Right hindlimb (tissue), 1 donor: ENCODE measurements at regions not wholly inside any gene's neighbourhood (a gene's known extent, or its start where the extent isn't known, plus 50 kb on each side); places are given as distances from the start of the nearest gene placed in this dataset.
"Not testable (repeated sequence)": the region's sequence is repeated elsewhere in the genome, so short reads cannot be mapped to it uniquely, and the experiment has no call there.

Experiments
- DNase-seq: peaks from one replicate; pipeline ENCODE4 v3.0.0-alpha.2; 2018

DNA sequence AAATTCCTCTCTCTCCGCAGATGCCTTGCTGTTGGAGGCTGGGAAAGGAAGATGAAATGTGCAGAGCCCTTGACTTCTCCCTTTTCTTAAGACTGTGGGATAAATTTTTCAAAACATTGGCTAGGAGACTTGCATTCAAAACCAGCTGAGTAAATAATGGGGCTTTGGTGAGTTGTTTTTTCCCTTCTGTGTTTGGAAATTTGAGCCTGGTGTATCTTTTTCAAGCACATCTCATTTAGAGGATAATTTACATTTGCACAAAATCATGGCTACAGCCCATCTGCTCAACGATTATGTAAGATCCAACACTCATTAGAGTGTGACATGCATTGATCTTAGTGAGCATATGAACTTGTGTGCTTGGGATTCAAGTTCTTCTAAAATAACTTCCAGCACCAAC is 112.1 kb upstream of the ATP8B1 start:
- no peak for DNase-seq

GRCh38 chr18:57913686-57914085 is 110.6 kb upstream of the ATP8B1 start:
- DNase-seq, result no peak

DNA sequence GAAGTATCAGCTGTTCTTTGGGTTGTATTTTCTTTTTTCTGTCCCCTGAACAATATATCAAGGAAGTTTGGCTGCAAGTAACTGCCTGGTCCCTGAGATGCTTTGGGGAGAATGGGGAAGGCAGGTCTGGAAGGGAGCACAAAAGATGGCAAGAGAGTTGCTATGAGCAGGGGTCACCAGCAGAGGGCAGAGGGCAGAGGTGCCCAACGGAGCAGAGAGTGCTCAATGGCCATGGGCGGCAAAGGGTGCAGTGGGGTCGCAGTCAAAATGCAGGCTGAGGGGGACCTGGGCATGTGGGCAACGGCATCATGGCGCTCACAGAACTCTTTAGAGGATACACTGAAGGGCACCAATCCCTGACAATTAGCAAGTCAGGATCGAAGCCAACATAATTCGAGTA is 107.7 kb upstream of the ATP8B1 start:
- DNase-seq, result no peak

DNA sequence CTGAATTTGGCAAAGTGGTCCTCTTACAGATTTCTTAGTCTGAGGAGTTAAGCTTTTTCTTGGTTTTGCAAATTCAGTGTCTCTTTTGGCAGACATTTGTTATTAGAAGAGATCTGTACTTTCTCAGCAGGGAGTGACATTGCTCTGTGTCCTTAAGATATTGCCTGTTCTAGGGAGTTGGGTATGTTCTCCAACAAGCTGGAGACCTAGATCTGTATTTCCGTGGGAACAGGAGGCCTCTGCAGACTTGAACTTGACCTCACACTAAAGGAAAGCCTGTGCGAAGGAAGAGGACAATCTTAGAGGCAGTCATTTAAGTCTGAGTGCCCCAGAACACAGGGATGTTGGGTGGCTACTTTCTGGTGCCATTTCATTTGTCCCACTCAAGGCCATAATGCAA is 107.0 kb upstream of the ATP8B1 start:
- no peak for DNase-seq

- DNase-seq, result no peak
These were observed 106.5 kb upstream of the ATP8B1 start for GRCh38 chr18:57909620-57910019.

DNA sequence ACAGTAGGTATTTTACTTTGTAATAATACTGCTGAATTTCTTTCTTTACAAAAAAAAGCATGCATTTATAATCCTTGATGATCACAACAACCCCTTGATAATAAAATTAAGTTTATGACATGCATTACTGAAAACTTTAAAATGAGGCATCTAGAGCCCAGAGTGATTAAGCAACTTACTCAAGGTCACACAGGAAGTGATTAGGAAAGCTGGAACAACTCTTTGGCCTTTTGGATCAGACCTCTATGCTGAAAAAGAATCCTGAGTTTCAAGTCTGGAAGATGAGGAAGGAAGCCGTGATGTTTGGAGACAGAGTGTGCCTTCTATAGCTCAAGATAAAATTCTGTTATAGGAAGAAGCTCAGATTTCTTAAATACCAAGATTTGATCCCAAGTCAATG is 105.0 kb upstream of the ATP8B1 start:
- no peak for DNase-seq

DNA sequence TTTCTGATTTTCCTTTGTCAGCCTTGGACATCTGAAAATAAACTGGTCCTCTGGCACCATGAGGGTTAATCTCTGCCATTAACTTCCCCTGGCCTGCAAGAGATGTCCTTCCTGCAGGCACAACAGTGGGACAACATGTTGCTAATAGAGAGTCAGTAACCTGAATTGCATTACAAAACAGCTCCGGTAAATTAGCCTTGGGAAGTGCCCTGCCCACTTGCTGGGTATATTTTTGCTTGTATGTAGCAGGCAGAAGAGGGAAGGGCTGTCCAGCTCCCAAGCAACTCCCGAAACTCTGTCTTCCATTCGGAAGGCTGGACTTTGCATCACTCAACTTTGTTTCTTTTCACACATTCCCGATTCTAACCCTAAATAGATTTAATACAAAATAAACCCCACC is 104.4 kb upstream of the ATP8B1 start:
- no peak for DNase-seq

GRCh38 chr18:57906852-57907251 is 103.7 kb upstream of the ATP8B1 start:
- DNase-seq, result no peak

DNA sequence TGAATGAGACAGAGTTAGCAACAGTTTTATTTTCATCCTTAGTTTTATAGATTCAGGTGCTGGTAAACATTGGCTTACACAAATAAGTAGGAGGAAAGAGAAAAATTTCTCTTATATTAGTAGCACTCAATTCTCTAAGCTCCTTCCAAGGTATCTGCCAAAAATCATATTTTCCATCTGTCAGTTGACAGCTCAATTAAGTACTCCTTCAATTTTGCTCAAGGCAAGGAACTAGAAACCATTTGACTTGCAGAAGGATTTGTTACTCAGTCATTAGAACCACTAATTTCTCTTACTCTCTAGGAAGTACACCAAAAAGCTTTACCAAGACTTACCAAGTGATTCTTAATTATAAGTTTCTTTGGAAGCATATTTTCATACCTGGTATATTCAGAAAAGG is 101.4 kb upstream of the ATP8B1 start:
- DNase-seq, result no peak

DNA sequence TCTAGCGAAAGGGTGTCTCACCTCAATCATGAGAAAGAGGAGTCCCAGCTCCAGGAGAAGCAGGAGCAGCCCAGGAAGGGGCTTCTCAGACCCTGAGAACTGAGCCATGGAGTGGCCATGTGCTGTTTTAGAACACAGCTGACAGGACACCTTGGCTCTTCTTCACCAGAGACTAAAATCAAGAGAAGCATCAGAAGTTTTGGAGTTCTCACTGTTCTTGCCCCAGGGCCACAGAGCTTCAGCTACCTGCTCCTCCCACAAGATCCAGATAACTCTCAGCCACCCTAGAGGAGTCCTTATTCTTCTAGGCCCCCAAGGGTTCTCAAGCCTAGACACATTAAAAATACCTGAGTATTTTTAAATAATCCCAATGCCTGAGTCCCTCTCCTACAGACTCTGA is 99.6 kb upstream of the ATP8B1 start:
- no peak for DNase-seq

- DNase-seq, result no peak
These were observed 98.9 kb upstream of the ATP8B1 start for GRCh38 chr18:57901825-57902589.

- DNase-seq, result no peak
These were observed 97.9 kb upstream of the ATP8B1 start for GRCh38 chr18:57900906-57901435.

DNA sequence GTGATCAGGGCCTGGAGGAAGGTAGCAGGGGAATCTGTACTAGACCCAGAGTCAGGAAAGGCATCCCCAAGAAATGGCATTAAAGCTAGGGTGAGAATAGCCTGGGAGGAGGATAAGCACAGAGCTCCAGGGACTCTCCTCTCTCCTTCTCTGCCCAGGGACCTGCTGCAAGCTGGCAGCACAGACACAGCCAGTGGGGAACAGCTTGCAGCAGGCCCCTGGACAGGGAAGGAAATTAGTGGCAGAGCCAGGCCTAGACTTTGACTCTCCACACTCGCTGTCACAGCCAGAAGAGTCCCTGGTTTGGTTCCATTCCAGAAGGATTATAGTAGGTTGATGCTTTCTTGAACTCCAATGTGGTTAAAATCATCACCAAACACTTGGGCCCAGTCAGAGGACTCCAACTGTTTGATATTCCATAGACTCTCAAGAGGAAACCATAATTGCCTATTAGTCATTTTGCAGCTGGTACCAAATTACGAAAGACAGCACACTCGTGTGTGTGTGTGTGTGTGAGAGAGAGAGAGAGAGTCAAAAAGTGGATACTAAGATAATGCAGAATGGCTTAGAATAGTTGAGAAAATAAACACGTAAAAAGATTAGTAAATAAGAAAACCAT is 95.5 kb upstream of the ATP8B1 start:
- DNase-seq, result no peak

DNA sequence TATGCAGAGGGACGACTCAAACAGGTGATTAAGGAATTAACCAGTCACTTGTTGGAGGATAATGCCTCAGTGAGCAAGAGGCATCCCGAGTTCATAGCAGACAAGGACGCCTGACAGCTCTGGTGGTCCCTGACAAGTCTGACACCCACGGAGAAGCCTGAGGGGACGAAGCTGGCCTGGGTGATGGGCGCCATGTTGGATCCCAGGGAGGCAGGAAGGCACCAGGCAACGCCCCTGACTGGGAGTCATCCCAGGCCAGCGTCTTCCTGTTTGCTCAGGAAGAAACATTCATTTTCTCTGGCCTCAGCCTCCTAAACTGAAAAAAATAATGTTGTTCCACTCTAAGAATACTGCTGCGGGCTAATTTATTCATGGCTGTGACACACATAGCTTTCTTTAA is 92.1 kb upstream of the ATP8B1 start:
- DNase-seq, result no peak

GRCh38 chr18:57891707-57892391 is 88.7 kb upstream of the ATP8B1 start:
- no peak for DNase-seq

GRCh38 chr18:57890266-57890665 is 87.2 kb upstream of the ATP8B1 start:
- no peak for DNase-seq

DNA sequence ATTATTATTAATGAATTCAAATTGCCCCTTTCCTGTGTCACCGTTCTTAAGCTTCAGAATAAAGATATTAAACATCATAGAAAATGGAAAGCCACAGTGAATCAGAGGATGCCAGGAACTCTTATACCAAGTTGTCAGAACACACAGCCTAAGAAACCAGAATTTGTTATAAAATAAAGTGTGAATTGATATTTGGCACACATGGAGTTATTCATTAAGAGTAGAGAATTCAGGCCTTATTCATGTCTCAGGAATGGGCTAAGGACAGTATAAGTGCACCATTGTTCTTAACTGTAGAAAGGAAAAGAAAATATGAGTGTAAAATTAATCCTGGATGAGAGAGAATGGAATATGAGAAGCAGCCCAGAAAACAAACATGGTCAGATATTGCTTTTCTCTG is 86.7 kb upstream of the ATP8B1 start:
- no peak for DNase-seq

GRCh38 chr18:57887543-57888383 is 84.6 kb upstream of the ATP8B1 start:
- DNase-seq, result no peak

DNA sequence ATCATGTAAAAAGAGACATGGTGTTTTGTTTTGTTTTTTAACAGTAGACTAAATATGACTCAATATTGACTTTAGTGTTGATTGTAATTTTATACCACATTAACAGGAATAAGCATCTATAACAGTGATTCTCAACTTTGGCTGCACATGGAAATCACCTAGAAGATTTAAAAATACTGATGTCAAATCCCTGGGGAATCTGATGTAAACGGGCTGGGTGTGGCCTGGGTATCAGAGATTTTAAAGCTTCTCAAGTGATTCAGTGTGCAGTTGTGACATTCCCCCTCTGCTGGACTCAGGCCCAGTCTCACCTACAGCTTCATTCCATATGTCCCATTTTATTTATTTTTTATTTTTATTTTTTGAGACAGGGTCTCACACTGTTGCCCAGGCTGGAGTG is 82.8 kb upstream of the ATP8B1 start:
- no peak for DNase-seq

- no peak for DNase-seq
These were observed 79.3 kb upstream of the ATP8B1 start for GRCh38 chr18:57882465-57882864.

DNA sequence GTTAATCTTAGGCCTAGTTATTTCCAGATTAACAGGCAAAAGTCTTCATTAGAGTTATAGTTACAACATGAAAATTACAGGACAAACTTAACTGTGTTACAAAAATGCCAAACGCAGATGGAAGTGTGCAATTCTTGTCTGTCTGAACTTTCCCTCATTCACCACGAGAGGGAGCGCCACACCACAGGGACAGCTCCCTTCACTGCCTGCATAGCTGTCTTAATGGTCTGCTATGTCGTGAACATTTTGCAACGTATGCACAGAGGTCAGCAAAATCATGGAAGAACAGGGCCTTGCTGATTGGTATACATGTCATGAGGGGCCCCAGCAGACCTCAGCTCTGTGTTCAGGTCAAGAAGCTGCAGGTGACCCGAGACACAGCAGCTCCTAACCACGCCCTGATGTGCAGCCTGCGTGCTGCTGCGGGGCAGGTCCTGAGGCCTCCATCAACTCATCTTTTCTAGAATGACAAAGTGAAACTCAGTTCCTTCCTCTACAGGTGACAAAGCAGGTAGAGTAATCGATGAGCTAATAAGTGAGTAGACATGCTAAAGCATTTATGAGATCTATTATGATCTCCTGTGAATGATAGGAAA is 78.8 kb upstream of the ATP8B1 start:
- peak; percentile 75 for DNase-seq

DNA sequence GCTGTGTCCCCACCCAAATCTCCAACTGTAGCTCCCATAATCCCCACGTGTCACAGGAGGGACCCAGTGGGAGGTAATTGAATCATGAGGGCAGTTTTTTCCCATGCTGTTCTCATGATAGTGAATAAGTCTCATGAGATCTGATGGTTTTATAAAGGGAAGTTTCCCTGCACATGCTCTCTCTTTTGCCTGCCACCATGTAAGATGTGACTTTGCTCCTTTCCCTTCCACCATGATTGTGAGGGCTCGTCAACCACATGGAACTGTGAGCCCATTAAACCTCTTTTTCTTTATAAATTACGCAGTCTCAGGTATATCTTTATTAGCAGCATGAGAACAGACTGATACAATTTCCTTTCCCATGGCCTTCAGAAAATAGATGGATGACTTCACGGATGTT is 76.8 kb upstream of the ATP8B1 start:
- not testable (repeated sequence) for DNase-seq

GRCh38 chr18:57869221-57869620 is 66.1 kb upstream of the ATP8B1 start:
- no peak for DNase-seq
